Smooth muscle cell of the brain vasculature (primary cell): ENCODE measurements at regions not wholly inside any gene's neighbourhood (a gene's known extent, or its start where the extent isn't known, plus 50 kb on each side); places are given as distances from the start of the nearest gene placed in this dataset.
"Not testable (repeated sequence)": the region's sequence is repeated elsewhere in the genome, so short reads cannot be mapped to it uniquely, and the experiment has no call there.

Experiments
- DNase-seq: peaks from one replicate; pipeline ENCODE4 v3.0.0-alpha.2; 2012; ENCODE audit warnings: low read depth, low spot score

- no peak for DNase-seq
Observed at GRCh38 chr2:226333388-226333787, 466.2 kb downstream of the IRS1 start.

DNA sequence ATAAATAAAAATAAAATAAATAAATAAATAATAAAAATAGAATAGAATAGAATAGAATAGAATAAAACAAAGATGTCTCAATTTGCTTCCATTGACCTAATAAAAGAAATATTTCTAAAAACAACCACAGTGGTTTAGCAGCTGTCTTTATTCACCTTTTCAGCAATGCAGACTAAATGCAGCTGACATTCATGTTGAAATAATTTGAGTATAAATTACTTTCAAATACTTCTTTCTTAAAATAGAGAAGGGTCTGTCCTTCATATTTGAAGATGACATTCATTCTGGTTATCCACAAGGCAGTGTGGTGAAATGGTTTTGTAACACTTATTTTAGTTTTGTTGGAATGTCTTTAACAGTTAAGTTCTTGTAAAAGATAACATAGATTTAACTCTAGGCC, 469.4 kb downstream of the IRS1 start:
- no peak for DNase-seq

- DNase-seq, result no peak
Observed at GRCh38 chr2:226329180-226329579, 470.4 kb downstream of the IRS1 start.

DNA sequence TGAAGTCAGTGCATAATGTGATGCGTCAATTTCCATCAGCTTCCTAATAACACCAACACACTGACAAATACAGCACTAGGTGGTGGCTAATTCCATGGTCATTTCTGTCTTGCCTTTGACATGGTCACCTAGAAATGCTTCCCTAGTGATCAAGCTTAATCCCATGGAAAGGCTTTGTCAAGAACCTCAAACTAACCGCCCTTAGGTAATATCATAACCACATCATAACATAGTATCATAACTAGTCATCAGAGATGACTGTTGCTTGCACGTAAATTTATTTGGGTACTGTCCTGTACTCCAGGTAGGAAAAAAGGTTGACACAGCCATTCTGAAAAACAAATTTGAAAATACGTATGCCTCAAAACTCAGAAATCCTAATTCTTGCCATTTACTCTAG, 471.8 kb downstream of the IRS1 start:
- no peak for DNase-seq

DNA sequence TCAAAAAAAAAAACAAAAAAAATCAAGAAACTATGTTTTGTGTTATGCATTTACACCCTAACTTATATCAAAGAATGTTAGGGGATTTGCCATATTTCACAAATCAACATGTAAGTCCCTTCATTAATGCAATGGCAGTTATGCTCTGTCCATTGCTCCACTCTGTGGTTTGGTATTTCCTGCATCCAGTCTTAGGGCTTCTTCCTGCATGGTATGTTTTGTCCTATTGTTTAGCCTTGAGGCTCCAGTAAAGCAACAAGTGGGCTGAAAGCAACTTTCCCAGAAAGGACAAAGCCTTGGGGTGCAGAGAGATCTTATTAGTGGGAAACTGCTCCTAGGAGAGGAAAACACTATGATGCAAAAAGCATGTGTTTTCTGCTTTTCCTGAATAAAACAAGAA, 474.1 kb downstream of the IRS1 start:
- no peak for DNase-seq

DNA sequence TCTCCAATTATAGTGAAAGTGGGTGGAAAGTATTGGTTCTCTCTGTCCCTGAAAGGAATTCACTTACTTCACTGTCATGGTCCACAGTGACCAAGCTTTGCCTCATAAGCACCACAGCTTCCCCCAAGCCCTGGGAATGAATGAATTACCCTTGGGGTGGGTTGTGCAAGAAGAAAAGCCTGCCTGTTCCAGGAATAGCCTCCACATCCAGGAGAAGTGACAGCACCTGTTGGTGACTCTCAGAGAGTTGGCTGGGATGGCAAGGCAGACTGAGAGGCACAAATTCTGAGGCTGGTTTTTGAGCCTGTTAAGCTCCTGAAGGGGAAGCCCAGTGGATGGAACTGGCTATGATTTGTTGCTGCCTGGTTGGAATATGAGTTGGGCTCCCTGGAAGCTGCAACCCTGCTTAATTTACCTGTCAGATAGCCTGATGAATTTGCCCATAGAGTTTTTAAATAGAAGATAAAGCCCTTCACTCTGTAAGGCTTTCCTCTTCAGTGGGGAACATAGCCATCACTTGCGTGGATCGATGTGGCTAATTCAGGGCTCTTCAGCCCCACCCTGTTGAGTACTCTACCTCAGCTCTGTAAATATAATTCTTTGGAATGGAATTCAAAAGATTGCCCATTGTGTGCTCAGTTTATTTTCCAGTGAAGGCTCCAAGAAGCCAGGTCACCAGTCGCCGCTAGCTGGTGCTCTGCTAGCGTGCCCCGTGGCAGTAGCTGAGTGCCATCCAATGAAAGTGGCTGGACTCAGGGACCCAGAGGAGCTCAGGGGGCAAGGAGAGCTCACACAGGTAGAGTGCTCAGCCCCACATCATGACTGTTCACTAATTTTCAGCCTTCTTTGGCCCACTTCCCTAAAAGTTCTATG, 479.3 kb downstream of the IRS1 start:
- DNase-seq, result no peak

GRCh38 chr2:226317970-226318369, 481.6 kb downstream of the IRS1 start:
- DNase-seq, result no peak

GRCh38 chr2:226313060-226313459, 486.6 kb downstream of the IRS1 start:
- no peak for DNase-seq

GRCh38 chr2:226312155-226312554, 487.5 kb downstream of the IRS1 start:
- no peak for DNase-seq

- no peak for DNase-seq
Observed at GRCh38 chr2:226310146-226310545, 489.5 kb downstream of the IRS1 start.

GRCh38 chr2:226308986-226309385, 490.6 kb downstream of the IRS1 start:
- DNase-seq, result peak; percentile 88

DNA sequence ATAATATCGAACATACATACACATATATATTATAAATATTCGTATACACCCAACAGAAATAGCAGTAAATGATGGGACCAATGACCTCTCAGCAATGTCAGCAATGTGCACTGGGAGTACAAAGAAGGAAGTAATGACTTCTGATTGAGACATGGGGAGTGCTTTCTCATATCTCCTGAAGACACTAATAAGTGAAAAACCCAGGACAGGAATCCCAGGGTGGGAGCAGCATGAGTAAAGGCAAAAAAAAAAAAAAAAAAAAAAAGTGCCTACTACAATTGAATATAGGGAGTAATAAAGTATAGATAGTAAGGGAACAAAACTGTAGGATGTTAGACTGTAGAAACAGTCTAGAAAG, 491.3 kb downstream of the IRS1 start:
- no peak for DNase-seq

DNA sequence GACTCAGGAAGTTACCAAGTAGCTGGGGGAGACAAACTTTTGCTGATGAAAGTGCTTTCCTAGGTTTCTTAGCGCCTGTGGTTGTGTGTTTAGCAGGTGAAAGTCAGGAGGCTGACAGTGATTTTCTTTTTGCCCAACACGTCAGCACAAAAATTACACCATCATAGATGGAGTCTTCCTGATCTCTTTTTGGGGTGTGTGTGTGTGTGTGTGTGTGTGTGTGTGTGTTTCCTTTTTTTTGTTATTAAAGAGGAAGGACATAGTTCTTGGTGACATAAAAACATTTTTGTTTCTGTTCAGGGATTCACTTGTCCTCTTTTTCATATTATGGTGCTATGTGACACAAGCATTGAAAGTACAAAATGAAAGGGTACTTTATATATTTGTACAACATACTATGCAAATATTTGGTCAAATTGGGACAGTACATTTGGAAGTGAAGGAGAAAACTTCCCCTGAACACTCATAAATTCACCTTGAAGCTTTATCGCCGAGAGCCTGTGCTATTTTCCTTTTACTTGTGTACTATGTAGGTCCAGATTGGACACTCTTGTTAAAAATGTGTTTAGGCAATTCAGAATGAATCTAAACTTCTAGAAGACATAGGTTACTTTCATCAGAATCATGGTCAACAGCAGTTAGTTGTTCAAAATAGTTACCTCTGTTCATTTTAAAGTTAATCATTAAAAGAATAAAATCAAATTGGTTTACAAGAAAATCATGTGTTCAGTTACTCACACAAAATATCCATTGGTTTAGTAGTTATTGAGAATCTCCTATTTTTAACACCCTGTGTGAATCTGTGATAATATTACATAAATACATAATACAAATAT, 491.9 kb downstream of the IRS1 start:
- no peak for DNase-seq

GRCh38 chr2:226306969-226307368, 492.7 kb downstream of the IRS1 start:
- DNase-seq, result no peak

DNA sequence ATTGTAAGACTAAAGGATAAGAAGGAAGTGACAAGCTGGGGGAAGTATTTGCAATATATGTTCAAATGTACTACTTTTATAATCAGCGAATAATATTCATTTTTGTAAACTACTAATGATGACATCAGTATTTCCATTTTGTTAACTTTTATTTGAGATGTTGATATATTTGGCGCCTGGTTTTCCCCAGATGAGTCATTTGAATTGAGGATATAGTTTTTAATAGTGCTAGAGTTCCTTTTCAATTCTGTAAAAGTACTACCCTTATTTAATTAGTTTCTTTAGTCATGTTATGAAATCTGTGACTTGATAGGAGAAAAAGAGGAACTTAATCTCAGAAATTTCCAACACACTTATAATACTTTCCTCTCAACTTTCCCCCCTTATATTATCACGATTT, 495.3 kb downstream of the IRS1 start:
- DNase-seq, result no peak

GRCh38 chr2:226303707-226304106, 495.9 kb downstream of the IRS1 start:
- DNase-seq, result no peak

GRCh38 chr2:226300196-226300886, 499.3 kb downstream of the IRS1 start:
- DNase-seq, result no peak

DNA sequence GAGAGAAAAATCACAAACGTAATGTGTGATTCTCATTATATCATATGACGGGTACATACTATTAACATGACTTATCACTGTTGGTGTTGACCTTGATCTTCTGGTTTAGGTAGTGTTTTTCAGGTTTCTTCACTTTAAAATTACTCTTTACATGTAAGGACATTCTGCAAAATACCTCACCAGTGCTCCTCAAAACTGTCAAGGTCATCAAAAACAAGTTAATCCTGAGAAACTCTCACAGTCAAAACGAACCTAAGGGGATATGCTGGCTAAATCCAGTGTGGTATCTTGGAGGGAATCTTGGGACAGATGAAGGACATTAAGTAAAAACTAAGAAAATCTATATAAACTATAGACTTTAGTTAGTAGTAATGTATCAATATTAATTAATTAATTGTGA, 499.8 kb downstream of the IRS1 start:
- DNase-seq, result no peak

- DNase-seq, result no peak
Observed at GRCh38 chr2:226295681-226296080, 503.9 kb downstream of the IRS1 start.

GRCh38 chr2:226295123-226295522, 504.5 kb downstream of the IRS1 start:
- no peak for DNase-seq

- DNase-seq, result not testable (repeated sequence)
Observed at GRCh38 chr2:226291281-226291680, 508.3 kb downstream of the IRS1 start.

GRCh38 chr2:226286916-226287315, 512.7 kb downstream of the IRS1 start:
- no peak for DNase-seq
